Activated CD8-positive, alpha-beta memory T cell treated with anti-CD3 and anti-CD28 coated beads for 24 hours (primary cell): ENCODE measurements at regions not wholly inside any gene's neighbourhood (a gene's known extent, or its start where the extent isn't known, plus 50 kb on each side); places are given as distances from the start of the nearest gene placed in this dataset.

ENCODE experiments used
- DNase-seq: peaks from one replicate; pipeline ENCODE4 v3.0.0-alpha.2; 2020

DNA sequence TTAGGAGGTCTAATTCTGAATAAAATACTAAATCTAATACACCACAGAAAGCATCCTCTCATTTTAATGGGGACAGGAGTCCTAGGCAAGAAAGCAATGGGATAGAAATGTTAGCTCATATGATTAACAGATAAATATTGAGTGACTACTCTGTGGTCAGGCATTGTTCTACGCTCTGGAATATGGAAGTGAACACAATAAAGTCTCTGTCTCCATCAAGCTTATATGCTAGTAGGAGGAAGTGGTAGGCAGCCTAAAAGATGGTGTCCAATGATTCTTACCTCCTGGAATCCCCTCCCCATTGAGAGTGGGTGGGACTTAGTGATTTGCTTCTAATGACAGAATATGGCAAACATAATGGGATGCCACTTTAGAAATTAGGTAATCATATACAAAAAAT lies 160.3 kb upstream of the PDGFD start:
- DNase-seq, result no peak

- DNase-seq, result no peak
These were observed 159.9 kb upstream of the PDGFD start for GRCh38 chr11:104323841-104324240.

- DNase-seq, result no peak
These were observed 158.7 kb upstream of the PDGFD start for GRCh38 chr11:104322696-104323095.

DNA sequence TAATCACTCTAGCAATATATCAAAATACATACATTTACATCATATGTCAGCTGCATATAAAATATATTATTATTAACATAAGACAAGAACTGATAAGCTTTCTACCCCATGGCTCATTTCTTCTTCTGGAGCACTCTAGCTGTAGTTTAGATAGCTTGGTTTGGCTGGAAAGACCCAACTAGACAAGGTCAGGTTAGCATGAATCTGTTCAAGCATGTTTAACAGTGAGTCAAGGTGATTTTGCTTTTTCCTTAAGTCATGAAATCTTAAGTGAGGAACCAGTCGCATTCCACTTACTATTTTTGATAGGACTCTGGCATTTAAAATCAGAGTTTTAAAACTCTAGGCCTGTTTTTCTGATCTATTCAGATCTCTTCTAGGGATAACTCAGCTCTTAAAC lies 157.0 kb upstream of the PDGFD start:
- DNase-seq, result no peak

DNA sequence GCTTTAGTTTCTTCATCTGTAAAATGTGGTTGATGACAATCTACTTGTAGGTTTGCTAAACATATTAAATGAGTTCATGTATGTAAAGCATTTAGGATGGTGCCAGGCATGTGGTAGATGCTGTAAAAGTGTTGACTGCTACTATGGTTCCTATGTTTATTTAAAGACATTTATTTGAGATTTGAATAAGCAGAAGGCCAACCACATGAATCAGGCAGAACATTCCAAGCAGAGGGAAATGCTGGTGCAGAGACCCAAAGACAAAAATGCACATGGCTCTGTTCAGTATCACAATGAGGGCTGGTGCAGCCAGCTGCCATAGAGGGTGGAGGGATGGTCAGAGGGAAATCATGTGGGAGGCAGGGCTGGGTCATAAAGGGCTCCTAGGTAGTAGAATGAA lies 156.2 kb upstream of the PDGFD start:
- DNase-seq, result no peak

DNA sequence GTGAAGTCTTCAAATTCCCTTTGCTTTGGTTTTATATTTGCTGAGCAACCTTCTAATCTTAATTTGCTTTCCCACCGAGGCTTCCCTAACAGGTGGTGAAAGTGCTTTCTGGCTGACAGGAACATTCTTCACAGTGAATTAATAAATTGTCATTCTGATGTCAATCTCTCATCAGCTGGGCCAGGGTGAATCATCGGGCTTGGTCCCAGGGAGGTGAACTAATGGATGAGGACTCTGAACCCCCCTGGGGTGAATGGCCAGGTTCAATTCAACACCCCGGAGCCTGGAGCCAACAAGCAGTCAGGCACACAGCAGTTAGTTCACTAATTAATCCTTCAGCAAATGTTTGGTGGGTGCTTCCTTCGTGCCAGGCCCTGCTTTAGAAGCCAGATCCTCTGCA lies 155.4 kb upstream of the PDGFD start:
- no peak for DNase-seq

DNA sequence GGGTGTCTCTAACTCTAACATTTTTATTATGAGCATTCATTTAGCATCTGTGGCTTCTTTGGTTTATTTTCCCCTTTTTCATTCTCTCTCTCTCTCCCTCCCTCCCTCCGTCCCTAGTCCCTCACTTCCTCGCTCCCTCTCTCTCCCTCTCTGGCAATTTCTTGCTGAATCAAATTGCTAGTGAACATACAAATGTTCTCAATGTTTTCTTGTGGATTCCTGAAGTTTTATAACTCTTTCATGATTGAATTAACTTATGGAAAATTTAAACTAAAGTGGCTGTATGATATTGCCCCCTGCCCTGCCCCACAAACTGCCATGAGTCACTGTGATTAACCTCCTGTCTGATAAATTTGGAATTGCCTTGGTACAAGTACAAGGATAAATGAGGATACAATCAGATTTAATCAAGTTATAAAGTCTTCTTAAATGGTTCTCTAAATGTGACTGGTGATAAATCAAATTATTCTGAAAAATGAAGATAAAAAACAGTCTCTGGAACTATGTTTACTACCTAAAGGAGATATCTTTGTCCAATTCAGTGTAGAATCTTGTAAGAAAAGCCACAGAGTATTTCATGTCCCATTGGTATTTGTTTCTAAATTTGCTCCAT lies 143.0 kb upstream of the PDGFD start:
- no peak for DNase-seq

DNA sequence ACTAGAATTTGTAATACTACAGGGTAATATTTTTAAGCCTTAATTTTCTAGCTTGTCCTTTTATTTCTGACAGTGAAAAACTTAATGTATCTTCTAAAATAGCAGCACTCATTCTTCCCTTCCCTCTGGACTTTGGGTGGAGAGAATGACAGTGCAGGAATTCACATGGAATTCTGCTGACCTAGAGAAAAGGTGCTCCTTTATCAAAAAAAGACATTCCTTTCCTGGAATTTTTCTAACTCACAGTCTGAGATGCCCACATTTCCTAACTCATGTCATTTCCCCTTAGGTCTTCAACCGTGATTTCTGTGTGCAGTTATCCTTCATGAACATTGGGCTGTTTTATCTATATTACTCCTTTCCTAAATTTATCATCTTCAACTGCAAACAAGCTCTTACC lies 137.8 kb upstream of the PDGFD start:
- DNase-seq, result no peak

- no peak for DNase-seq
These were observed 127.7 kb upstream of the PDGFD start for GRCh38 chr11:104291646-104292045.

DNA sequence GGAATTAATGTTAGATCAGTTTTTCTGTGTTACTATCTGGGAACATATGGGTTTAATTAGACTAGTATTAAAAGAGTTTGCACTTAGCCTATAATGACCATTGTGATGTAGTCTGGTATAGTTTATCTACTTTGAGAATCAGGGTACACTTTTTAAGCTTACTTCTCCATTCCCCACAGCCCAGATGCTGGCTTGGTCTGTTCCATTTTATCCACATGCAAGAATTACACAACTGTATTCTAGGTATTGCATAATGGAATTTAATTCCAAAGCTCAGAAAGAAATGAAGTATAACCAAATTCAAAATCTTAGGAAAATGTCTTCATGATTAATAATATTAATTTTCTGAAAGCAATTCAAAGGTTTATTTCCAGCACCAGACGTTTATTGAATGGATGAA lies 122.2 kb upstream of the PDGFD start:
- DNase-seq, result no peak

- no peak for DNase-seq
These were observed 115.6 kb upstream of the PDGFD start for GRCh38 chr11:104279587-104279986.

GRCh38 chr11:104275992-104276391 lies 112.0 kb upstream of the PDGFD start:
- no peak for DNase-seq

- DNase-seq, result no peak
These were observed 96.5 kb upstream of the PDGFD start for GRCh38 chr11:104260456-104260855.

- no peak for DNase-seq
These were observed 95.2 kb upstream of the PDGFD start for GRCh38 chr11:104259121-104259610.

DNA sequence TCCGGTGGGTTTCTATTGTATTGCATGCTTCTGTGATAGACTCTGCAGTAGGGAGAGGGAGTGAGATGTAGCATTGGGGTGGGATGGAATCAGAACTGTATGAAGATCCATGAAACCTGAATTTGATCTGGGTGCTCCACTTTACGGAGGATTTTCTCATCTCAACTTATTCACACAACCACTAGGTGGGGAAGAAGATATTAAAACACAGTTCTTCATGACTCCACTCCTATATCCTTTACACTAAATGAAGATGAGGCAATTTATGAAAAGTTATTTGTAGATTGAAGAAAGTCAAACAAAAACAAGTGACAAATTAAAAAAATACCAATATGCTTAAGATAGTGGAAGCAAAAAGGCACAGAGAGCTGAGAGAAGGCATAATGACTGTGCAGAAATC lies 92.6 kb upstream of the PDGFD start:
- no peak for DNase-seq

GRCh38 chr11:104254347-104254746 lies 90.4 kb upstream of the PDGFD start:
- DNase-seq, result peak; percentile 55

GRCh38 chr11:104246590-104246989 lies 82.6 kb upstream of the PDGFD start:
- no peak for DNase-seq

DNA sequence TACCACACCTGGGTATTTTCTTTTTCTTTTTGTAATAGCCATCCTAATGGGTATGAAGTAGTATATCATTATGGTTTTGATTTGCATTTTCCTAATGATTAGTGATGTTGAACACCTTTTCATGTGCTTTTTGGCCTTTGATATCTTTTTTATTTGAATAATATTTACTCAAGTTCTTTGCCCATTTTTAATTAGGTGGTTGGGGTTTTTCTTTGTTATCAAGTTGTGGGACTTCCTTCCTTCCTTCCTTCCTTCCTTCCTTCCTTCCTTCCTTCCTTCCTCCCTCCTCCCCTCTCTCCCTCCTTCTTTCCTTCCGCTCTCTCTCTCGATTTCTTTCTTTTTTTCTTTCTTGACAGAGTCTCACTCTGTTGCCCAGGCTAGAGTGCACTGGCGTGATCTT lies 75.0 kb upstream of the PDGFD start:
- DNase-seq, result no peak

- no peak for DNase-seq
These were observed 61.1 kb upstream of the PDGFD start for GRCh38 chr11:104225047-104225446.

GRCh38 chr11:104222464-104222863 lies 58.5 kb upstream of the PDGFD start:
- DNase-seq, result no peak

GRCh38 chr11:104221455-104221854 lies 57.5 kb upstream of the PDGFD start:
- DNase-seq, result no peak

- DNase-seq, result no peak
These were observed 55.1 kb upstream of the PDGFD start for GRCh38 chr11:104219096-104219495.

DNA sequence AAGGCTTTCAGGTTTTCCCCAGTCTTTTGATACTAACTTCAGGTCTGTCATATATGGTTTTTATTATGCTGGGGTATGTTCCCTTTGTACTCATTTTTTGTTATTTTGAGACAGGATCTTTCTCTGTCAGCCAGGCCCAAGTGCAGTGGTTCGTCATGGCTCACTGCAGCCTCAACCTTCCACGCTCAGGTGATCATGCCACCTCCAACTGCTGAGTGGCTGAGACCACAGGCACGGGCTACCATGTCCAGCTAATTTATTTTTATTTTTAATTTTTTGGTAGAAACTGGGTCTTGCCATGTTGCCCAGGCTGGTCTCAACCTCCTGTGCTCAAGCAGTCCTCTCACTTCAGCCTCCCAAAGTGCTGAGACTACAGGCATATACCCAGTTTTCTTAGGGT lies 50.6 kb upstream of the PDGFD start:
- DNase-seq, result no peak
